ENCODE measurements at regions not wholly inside any gene's neighbourhood (a gene's known extent, or its start where the extent isn't known, plus 50 kb on each side); places are given as distances from the start of the nearest gene placed in this dataset.

- TF ChIP-seq POLR2AphosphoS5 (IDR thresholded peaks at IDR 0.05) (no peak), CTCF (IDR thresholded peaks at IDR 0.05) (no peak), EP300 (IDR thresholded peaks at IDR 0.05) (no peak), POLR2A (IDR thresholded peaks at IDR 0.05) (no peak)
Observed at GRCh38 chr10:106450966-106451365, 713.5 kb downstream of the SORCS1 start.

Measured in suprapubic skin (tissue), 4 donors.